ENCODE measurements at regions not wholly inside any gene's neighbourhood (a gene's known extent, or its start where the extent isn't known, plus 50 kb on each side); places are given as distances from the start of the nearest gene placed in this dataset.

GRCh38 chr3:66703501-66703900 is 202.7 kb upstream of the LRIG1 start:
- Mint-ChIP-seq H3K4me3 (ENCODE audit: unreplicated experiment) (no peak overlapping the region), H3K27ac (ENCODE audit: unreplicated experiment) (no peak overlapping the region), H3K9me3 (ENCODE audit: unreplicated experiment) (no peaks in the 10 kb centered on the region), H3K4me1 (ENCODE audit: unreplicated experiment) (peaks cover 8% of the 10 kb centered on the region), H3K36me3 (ENCODE audit: unreplicated experiment) (no peaks in the 10 kb centered on the region), H3K27me3 (ENCODE audit: unreplicated experiment) (no peaks in the 10 kb centered on the region)
- no peak for TF ChIP-seq CTCF (IDR thresholded peaks at IDR 0.05)
- DNase-seq (ENCODE audit: extremely low spot score, unreplicated experiment): no peak

GRCh38 chr3:66705076-66705475 is 204.3 kb upstream of the LRIG1 start:
- Mint-ChIP-seq H3K27me3 (ENCODE audit: unreplicated experiment) (no peaks in the 10 kb centered on the region), H3K4me3 (ENCODE audit: unreplicated experiment) (no peak overlapping the region), H3K4me1 (ENCODE audit: unreplicated experiment) (peaks cover 8% of the 10 kb centered on the region), H3K27ac (ENCODE audit: unreplicated experiment) (no peak overlapping the region), H3K36me3 (ENCODE audit: unreplicated experiment) (no peaks in the 10 kb centered on the region), H3K9me3 (ENCODE audit: unreplicated experiment) (no peaks in the 10 kb centered on the region)
- no peak for TF ChIP-seq CTCF (IDR thresholded peaks at IDR 0.05)
- DNase-seq (ENCODE audit: extremely low spot score, unreplicated experiment): no peak

GRCh38 chr3:66706890-66707289 is 206.1 kb upstream of the LRIG1 start:
- DNase-seq (ENCODE audit: extremely low spot score, unreplicated experiment): no peak
- peaks cover 8% of the 10 kb centered on the region for H3K4me1 Mint-ChIP-seq (ENCODE audit: unreplicated experiment)
- no peaks in the 10 kb centered on the region for H3K9me3 Mint-ChIP-seq (ENCODE audit: unreplicated experiment)
- TF ChIP-seq CTCF (IDR thresholded peaks at IDR 0.05): no peak
- H3K36me3 Mint-ChIP-seq (ENCODE audit: unreplicated experiment): no peaks in the 10 kb centered on the region
- no peak overlapping the region for H3K4me3 Mint-ChIP-seq (ENCODE audit: unreplicated experiment)
- no peak overlapping the region for H3K27ac Mint-ChIP-seq (ENCODE audit: unreplicated experiment)
- H3K27me3 Mint-ChIP-seq (ENCODE audit: unreplicated experiment): no peaks in the 10 kb centered on the region

GRCh38 chr3:66709532-66709931 is 208.7 kb upstream of the LRIG1 start:
- Mint-ChIP-seq H3K4me3 (ENCODE audit: unreplicated experiment) (no peak overlapping the region), H3K27me3 (ENCODE audit: unreplicated experiment) (no peaks in the 10 kb centered on the region), H3K9me3 (ENCODE audit: unreplicated experiment) (no peaks in the 10 kb centered on the region), H3K36me3 (ENCODE audit: unreplicated experiment) (no peaks in the 10 kb centered on the region), H3K27ac (ENCODE audit: unreplicated experiment) (no peak overlapping the region), H3K4me1 (ENCODE audit: unreplicated experiment) (peaks cover 8% of the 10 kb centered on the region)
- TF ChIP-seq CTCF (IDR thresholded peaks at IDR 0.05): no peak
- DNase-seq (ENCODE audit: extremely low spot score, unreplicated experiment): no peak

- H3K27me3 Mint-ChIP-seq (ENCODE audit: unreplicated experiment): no peaks in the 10 kb centered on the region
- DNase-seq (ENCODE audit: extremely low spot score, unreplicated experiment): no peak
- H3K27ac Mint-ChIP-seq (ENCODE audit: unreplicated experiment): no peak overlapping the region
- H3K36me3 Mint-ChIP-seq (ENCODE audit: unreplicated experiment): no peaks in the 10 kb centered on the region
- no peak for TF ChIP-seq CTCF (IDR thresholded peaks at IDR 0.05)
- peaks cover 4% of the 10 kb centered on the region for H3K9me3 Mint-ChIP-seq (ENCODE audit: unreplicated experiment)
- no peak overlapping the region for H3K4me3 Mint-ChIP-seq (ENCODE audit: unreplicated experiment)
- H3K4me1 Mint-ChIP-seq (ENCODE audit: unreplicated experiment): no peaks in the 10 kb centered on the region
Observed at GRCh38 chr3:66712210-66712609, 211.4 kb upstream of the LRIG1 start.

Measured in osteocyte (in vitro differentiated cells).